ENCODE measurements at regions not wholly inside any gene's neighbourhood (a gene's known extent, or its start where the extent isn't known, plus 50 kb on each side); places are given as distances from the start of the nearest gene placed in this dataset.

- H3K36me3 ChIP-seq (replicated peaks in 1 of 2; ENCODE audit: control insufficient read depth in 1 of 2, insufficient read depth in 2 of 2, low read length in 2 of 2), result no peaks in the 10 kb centered on the region
- H3K27ac ChIP-seq (ENCODE audit: low read depth in 1 of 2, low read length in 2 of 2), result no peak overlapping the region
- H3K9ac ChIP-seq (ENCODE audit: insufficient read depth, low read length, poor library complexity, severe bottlenecking), result no peak overlapping the region
- no peak for DNase-seq
- H3K79me2 ChIP-seq (ENCODE audit: insufficient read depth, low read length), result no peaks in the 10 kb centered on the region
- Mint-ChIP-seq H3K36me3 (no peaks in the 10 kb centered on the region), H3K4me3 (no peak overlapping the region), H3K27ac (no peak overlapping the region), H3K27me3 (ENCODE audit: low read depth in 3 of 3) (peaks cover 1 to 4% (median 3%) of the 10 kb centered on the region in 3 donors), H3K4me1 (peaks cover 13% of the 10 kb centered on the region), H3K9me3 (no peaks in the 10 kb centered on the region)
- H3K4me1 ChIP-seq (ENCODE audit: control insufficient read depth in 1 of 2, insufficient read depth in 2 of 2, low read length in 2 of 2), result peaks cover 13 to 15% of the 10 kb centered on the region in 2 donors
- no peak overlapping the region for H3K4me3 ChIP-seq (replicated peaks in 1 of 3; ENCODE audit: low read depth in 2 of 3, low read length in 3 of 3)
- H2AFZ ChIP-seq (ENCODE audit: insufficient read depth, low read depth, low read length, poor library complexity, severe bottlenecking), result no peak overlapping the region
- no peaks in the 10 kb centered on the region for H4K20me1 ChIP-seq (ENCODE audit: insufficient read depth, low read length)
- H3K27me3 ChIP-seq (ENCODE audit: control insufficient read depth in 2 of 2, insufficient read depth in 2 of 2, low read length in 2 of 2), result no peaks in the 10 kb centered on the region
- intact Hi-C loops (cut with micrococcal nuclease), result no loop called here
- H3K4me2 ChIP-seq (replicated peaks; ENCODE audit: extremely low read depth, low read length, poor library complexity, severe bottlenecking), result no peak overlapping the region
- no peaks in the 10 kb centered on the region for H3K9me3 ChIP-seq (replicated peaks in 1 of 2; ENCODE audit: control insufficient read depth in 1 of 2, insufficient read depth in 1 of 2, low read length in 2 of 2)
- no peak for TF ChIP-seq CTCF (IDR thresholded peaks at IDR 0.05)
- 92% methylated on average over 3 of the region's 5 CpGs for WGBS (ENCODE audit: insufficient coverage)
Observed at GRCh38 chr12:4089121-4089606, 184.4 kb upstream of the CCND2 start.

DNA sequence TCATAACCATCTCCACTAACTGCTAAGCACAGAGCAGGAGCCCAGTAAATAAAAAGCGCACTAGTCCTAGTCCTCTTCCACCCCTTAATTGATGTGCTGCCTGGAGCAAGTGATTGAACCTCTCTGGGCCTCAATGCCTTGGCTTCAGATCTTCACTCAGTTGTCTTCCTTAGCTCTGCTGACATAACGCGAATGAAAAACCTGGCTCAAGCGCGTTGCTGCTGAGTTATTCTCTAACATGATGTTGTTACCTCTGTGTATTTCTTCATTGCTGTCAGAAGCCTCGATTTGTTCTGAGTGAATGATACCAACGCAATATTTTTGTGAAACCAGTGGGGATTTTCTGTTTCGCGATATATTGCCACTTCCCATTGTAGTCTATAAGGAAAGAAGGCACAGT is 185.1 kb upstream of the CCND2 start:
- no peak overlapping the region for H3K4me3 Mint-ChIP-seq
- peaks cover 0 to 2% (median 0%) of the 10 kb centered on the region in 7 donors for H3K9me3 Mint-ChIP-seq
- H3K9ac ChIP-seq (ENCODE audit: insufficient read depth, low read length, poor library complexity, severe bottlenecking), result no peak overlapping the region
- no peak overlapping the region for H3K27ac Mint-ChIP-seq
- no peaks in the 10 kb centered on the region for H3K36me3 Mint-ChIP-seq
- no peaks in the 10 kb centered on the region for H3K9me3 ChIP-seq (replicated peaks in 1 of 2; ENCODE audit: control insufficient read depth in 1 of 2, insufficient read depth in 1 of 2, low read length in 2 of 2)
- no peaks in the 10 kb centered on the region for H3K36me3 ChIP-seq (replicated peaks in 1 of 2; ENCODE audit: control insufficient read depth in 1 of 2, insufficient read depth in 2 of 2, low read length in 2 of 2)
- H3K79me2 ChIP-seq (ENCODE audit: insufficient read depth, low read length), result no peaks in the 10 kb centered on the region
- no peaks in the 10 kb centered on the region for H3K27me3 ChIP-seq (ENCODE audit: control insufficient read depth in 2 of 2, insufficient read depth in 2 of 2, low read length in 2 of 2)
- 93% methylated on average over 1 of the region's 9 CpGs for WGBS (ENCODE audit: insufficient coverage)
- peaks cover 13 to 15% of the 10 kb centered on the region in 2 donors for H3K4me1 ChIP-seq (ENCODE audit: control insufficient read depth in 1 of 2, insufficient read depth in 2 of 2, low read length in 2 of 2)
- H3K4me1 Mint-ChIP-seq, result peaks cover 11% of the 10 kb centered on the region
- TF ChIP-seq CTCF (IDR thresholded peaks at IDR 0.05), result no peak
- no peaks in the 10 kb centered on the region for H4K20me1 ChIP-seq (ENCODE audit: insufficient read depth, low read length)
- intact Hi-C loops (cut with micrococcal nuclease), result no loop called here
- H3K27me3 Mint-ChIP-seq (ENCODE audit: low read depth in 3 of 3), result peaks cover 0 to 4% (median 1%) of the 10 kb centered on the region in 3 donors
- DNase-seq, result no peak
- H3K4me3 ChIP-seq (replicated peaks in 1 of 3; ENCODE audit: low read depth in 2 of 3, low read length in 3 of 3), result no peak overlapping the region
- no peak overlapping the region for H2AFZ ChIP-seq (ENCODE audit: insufficient read depth, low read depth, low read length, poor library complexity, severe bottlenecking)
- no peak overlapping the region for H3K27ac ChIP-seq (ENCODE audit: low read depth in 1 of 2, low read length in 2 of 2)
- H3K4me2 ChIP-seq (replicated peaks; ENCODE audit: extremely low read depth, low read length, poor library complexity, severe bottlenecking), result no peak overlapping the region
